CD14-positive monocyte (primary cell): ENCODE measurements at regions not wholly inside any gene's neighbourhood (a gene's known extent, or its start where the extent isn't known, plus 50 kb on each side); places are given as distances from the start of the nearest gene placed in this dataset.

Source experiments
- DNase-seq, 3 donors: peaks; one replicate each; pipeline ENCODE4 v3.0.0-alpha.2; 2011 to 2022
- H2AFZ ChIP-seq: 2 replicates; pipeline ENCODE4 v1.6.0; 2012; ENCODE audit warnings: mild to moderate bottlenecking, low read depth, low read length, inconsistent platforms; ENCODE audit not compliant: insufficient read depth, poor library complexity, severe bottlenecking
- H3K27ac ChIP-seq, 2 donors: 1 replicate in 1 of 2; 2 replicates in 1 of 2; pipeline ENCODE4 v1.5.1; 2012 to 2013; ENCODE audit warnings: low read length in 2 of 2, control low read depth in 1 of 2, inconsistent platforms in 1 of 2, low read depth in 1 of 2, mild to moderate bottlenecking in 1 of 2
- H3K27me3 ChIP-seq, 2 donors: one replicate each; pipeline versions ENCODE4 v1.6.0 to v1.6.1; 2011 to 2013; ENCODE audit warnings: low read length in 2 of 2; ENCODE audit not compliant: control insufficient read depth in 2 of 2, insufficient read depth in 2 of 2
- H3K36me3 ChIP-seq, 2 donors: replicated peaks in 1 of 2; 1 replicate in 1 of 2; 2 replicates in 1 of 2; pipeline versions ENCODE4 v1.5.1 to v1.6.1; 2012 to 2013; ENCODE audit warnings: low read length in 2 of 2, control low read depth in 1 of 2, inconsistent platforms in 1 of 2, mild to moderate bottlenecking in 1 of 2; ENCODE audit not compliant: insufficient read depth in 2 of 2, control insufficient read depth in 1 of 2
- H3K4me1 ChIP-seq, 2 donors: 1 replicate in 1 of 2; 2 replicates in 1 of 2; pipeline versions ENCODE4 v1.5.1 to v1.6.1; 2012 to 2013; ENCODE audit warnings: low read length in 2 of 2, control low read depth in 1 of 2, inconsistent platforms in 1 of 2, mild to moderate bottlenecking in 1 of 2, moderate library complexity in 1 of 2; ENCODE audit not compliant: insufficient read depth in 2 of 2, control insufficient read depth in 1 of 2
- H3K4me2 ChIP-seq: replicated peaks from 2 replicates; pipeline ENCODE3; 2012; ENCODE audit warnings: low read length, moderate library complexity, mild to moderate bottlenecking; ENCODE audit not compliant: poor library complexity, severe bottlenecking; ENCODE audit errors: extremely low read depth
- H3K4me3 ChIP-seq, 3 experiments: fragments of 200-600 bp in 1 of 3; sonication (generic) in 1 of 3; replicated peaks in 1 of 3; 1 replicate in 2 of 3; 2 replicates in 1 of 3; pipeline ENCODE4 v1.5.1; 2011 to 2013; ENCODE audit warnings: low read length in 3 of 3, mild to moderate bottlenecking in 3 of 3, control low read depth in 2 of 3, low read depth in 2 of 3, inconsistent platforms in 1 of 3, moderate library complexity in 1 of 3
- H3K79me2 ChIP-seq: 2 replicates; pipeline ENCODE4 v1.6.0; 2012; ENCODE audit warnings: mild to moderate bottlenecking, control low read depth, inconsistent platforms, low read length, moderate library complexity; ENCODE audit not compliant: insufficient read depth
- H3K9ac ChIP-seq: 2 replicates; pipeline ENCODE4 v1.6.0; 2017; ENCODE audit warnings: low read length, mild to moderate bottlenecking; ENCODE audit not compliant: insufficient read depth, poor library complexity, severe bottlenecking
- H3K9me3 ChIP-seq, 2 donors: replicated peaks in 1 of 2; 1 replicate in 1 of 2; 2 replicates in 1 of 2; pipeline versions ENCODE4 v1.5.1 to v1.6.1; 2012 to 2013; ENCODE audit warnings: low read length in 2 of 2, control low read depth in 1 of 2; ENCODE audit not compliant: control insufficient read depth in 1 of 2, insufficient read depth in 1 of 2
- H4K20me1 ChIP-seq: 2 replicates; pipeline ENCODE4 v1.6.0; 2012; ENCODE audit warnings: mild to moderate bottlenecking, low read length, control low read depth, moderate library complexity; ENCODE audit not compliant: insufficient read depth
- H3K27ac Mint-ChIP-seq, 7 donors: one replicate each; pipeline ENCODE4 v1.8.0; 2020; ENCODE audit warnings: mild to moderate bottlenecking in 7 of 7, mixed read lengths in 7 of 7, moderate library complexity in 6 of 7, inconsistent platforms in 2 of 7
- H3K27me3 Mint-ChIP-seq, 3 donors: one replicate each; pipeline ENCODE4 v1.8.0; 2021 to 2022; ENCODE audit warnings: low read depth in 3 of 3, mild to moderate bottlenecking in 3 of 3, mixed read lengths in 3 of 3, moderate library complexity in 3 of 3, inconsistent platforms in 1 of 3
- H3K36me3 Mint-ChIP-seq, 2 donors: one replicate each; pipeline ENCODE4 v1.8.0; 2020; ENCODE audit warnings: mixed read lengths in 2 of 2, inconsistent platforms in 1 of 2, mild to moderate bottlenecking in 1 of 2
- H3K4me1 Mint-ChIP-seq: one replicate; pipeline ENCODE4 v1.8.0; 2020; ENCODE audit warnings: mild to moderate bottlenecking, mixed read lengths
- H3K4me3 Mint-ChIP-seq, 2 donors: one replicate each; pipeline ENCODE4 v1.8.0; 2020; ENCODE audit warnings: mild to moderate bottlenecking in 2 of 2, mixed read lengths in 2 of 2, moderate library complexity in 1 of 2
- H3K9me3 Mint-ChIP-seq, 7 donors: one replicate each; pipeline ENCODE4 v1.8.0; 2020 to 2022; ENCODE audit warnings: mixed read lengths in 7 of 7, mild to moderate bottlenecking in 6 of 7, moderate library complexity in 6 of 7, inconsistent platforms in 2 of 7
- WGBS: methylation state at CpG from one replicate; pipeline ENCODE4 v1.1.5; 2013; ENCODE audit warnings: missing lambda C conversion rate; ENCODE audit not compliant: insufficient coverage; 5-methylcytosine and 5-hydroxymethylcytosine counted together
- intact Hi-C, 2 donors: fragments of 100-400 bp; cut with micrococcal nuclease; formaldehyde crosslinking; loops; one replicate each; pipeline versions ENCODE4 v1.15.0 to v1.15.1; 2023
- TF ChIP-seq, protein P1 (sequence below): fragments of 200-600 bp; IDR thresholded peaks from one replicate; pipeline ENCODE4 v1.8.0; 2022; ENCODE audit warnings: antibody characterized with exemption, mild to moderate bottlenecking

- intact Hi-C loops = no loop called here
- Histone ChIP-seq H3K4me3 (no peak overlapping the region), H3K4me1 (peaks cover 25% of the 10 kb centered on the region in 2 donors), H3K27ac (no peak overlapping the region), H4K20me1 (no peaks in the 10 kb centered on the region), H3K79me2 (no peaks in the 10 kb centered on the region), H3K4me2 (no peak overlapping the region), H3K27me3 (no peaks in the 10 kb centered on the region), H3K36me3 (no peaks in the 10 kb centered on the region), H3K9ac (no peak overlapping the region), H3K9me3 (no peaks in the 10 kb centered on the region), H2AFZ (no peak overlapping the region)
- DNase-seq = no peak
- peaks cover 0 to 2% (median 0%) of the 10 kb centered on the region in 7 donors for H3K9me3 Mint-ChIP-seq
- H3K36me3 Mint-ChIP-seq = no peaks in the 10 kb centered on the region
- H3K27ac Mint-ChIP-seq = no peak overlapping the region
- peaks cover 2% of the 10 kb centered on the region for H3K4me1 Mint-ChIP-seq
- no peak overlapping the region for H3K4me3 Mint-ChIP-seq
- H3K27me3 Mint-ChIP-seq = no peaks in the 10 kb centered on the region
- WGBS = 100% methylated on average over 1 of the region's 4 CpGs
- TF ChIP-seq, protein P1, sequence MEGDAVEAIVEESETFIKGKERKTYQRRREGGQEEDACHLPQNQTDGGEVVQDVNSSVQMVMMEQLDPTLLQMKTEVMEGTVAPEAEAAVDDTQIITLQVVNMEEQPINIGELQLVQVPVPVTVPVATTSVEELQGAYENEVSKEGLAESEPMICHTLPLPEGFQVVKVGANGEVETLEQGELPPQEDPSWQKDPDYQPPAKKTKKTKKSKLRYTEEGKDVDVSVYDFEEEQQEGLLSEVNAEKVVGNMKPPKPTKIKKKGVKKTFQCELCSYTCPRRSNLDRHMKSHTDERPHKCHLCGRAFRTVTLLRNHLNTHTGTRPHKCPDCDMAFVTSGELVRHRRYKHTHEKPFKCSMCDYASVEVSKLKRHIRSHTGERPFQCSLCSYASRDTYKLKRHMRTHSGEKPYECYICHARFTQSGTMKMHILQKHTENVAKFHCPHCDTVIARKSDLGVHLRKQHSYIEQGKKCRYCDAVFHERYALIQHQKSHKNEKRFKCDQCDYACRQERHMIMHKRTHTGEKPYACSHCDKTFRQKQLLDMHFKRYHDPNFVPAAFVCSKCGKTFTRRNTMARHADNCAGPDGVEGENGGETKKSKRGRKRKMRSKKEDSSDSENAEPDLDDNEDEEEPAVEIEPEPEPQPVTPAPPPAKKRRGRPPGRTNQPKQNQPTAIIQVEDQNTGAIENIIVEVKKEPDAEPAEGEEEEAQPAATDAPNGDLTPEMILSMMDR = no peak
Measured at GRCh38 chr6:50959081-50959641, 140.5 kb downstream of the TFAP2B start.

DNA sequence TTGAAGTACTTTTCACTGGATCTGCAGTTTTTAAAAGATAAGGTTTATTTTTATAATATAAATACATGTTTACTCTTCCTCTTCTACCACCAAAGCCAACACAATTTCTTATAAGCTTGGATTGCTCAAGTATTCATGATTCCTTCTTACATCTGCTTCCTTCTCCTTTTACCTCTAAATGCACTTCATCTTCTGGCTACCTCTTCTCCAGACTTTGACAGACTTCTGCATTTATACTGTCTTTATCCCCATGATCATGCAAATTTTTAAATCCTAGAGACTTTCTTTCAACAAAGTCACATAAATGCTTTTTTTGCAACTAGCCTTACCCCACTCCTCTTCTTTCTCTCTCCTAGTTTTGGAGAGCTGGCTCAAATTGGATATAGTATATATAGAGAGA lies 142.9 kb downstream of the TFAP2B start:
- intact Hi-C loops = no loop called here
- H3K27ac ChIP-seq = peak overlapping the region in 1 of 2 donors; percentile 42
- Mint-ChIP-seq H3K4me3 (no peak overlapping the region), H3K4me1 (peaks cover 2% of the 10 kb centered on the region), H3K27ac (no peak overlapping the region), H3K36me3 (no peaks in the 10 kb centered on the region), H3K27me3 (peaks cover 0 to 1% (median 0%) of the 10 kb centered on the region in 3 donors), H3K9me3 (no peaks in the 10 kb centered on the region)
- H3K36me3 ChIP-seq = no peaks in the 10 kb centered on the region
- no peaks in the 10 kb centered on the region for H3K9me3 ChIP-seq
- H3K27me3 ChIP-seq = no peaks in the 10 kb centered on the region
- TF ChIP-seq, protein P1 = no peak
- DNase-seq = peak in 2 of 3 donors; percentile 4 to 13
- no peaks in the 10 kb centered on the region for H3K79me2 ChIP-seq
- H3K9ac ChIP-seq = no peak overlapping the region
- no peaks in the 10 kb centered on the region for H4K20me1 ChIP-seq
- no peak overlapping the region for H2AFZ ChIP-seq
- H3K4me3 ChIP-seq = no peak overlapping the region
- H3K4me2 ChIP-seq = peak overlapping the region; percentile 7
- peaks cover 25% of the 10 kb centered on the region in 2 donors for H3K4me1 ChIP-seq
